ENCODE measurements at regions not wholly inside any gene's neighbourhood (a gene's known extent, or its start where the extent isn't known, plus 50 kb on each side); places are given as distances from the start of the nearest gene placed in this dataset.
"Not testable (repeated sequence)": the region's sequence is repeated elsewhere in the genome, so short reads cannot be mapped to it uniquely, and the experiment has no call there.

DNA sequence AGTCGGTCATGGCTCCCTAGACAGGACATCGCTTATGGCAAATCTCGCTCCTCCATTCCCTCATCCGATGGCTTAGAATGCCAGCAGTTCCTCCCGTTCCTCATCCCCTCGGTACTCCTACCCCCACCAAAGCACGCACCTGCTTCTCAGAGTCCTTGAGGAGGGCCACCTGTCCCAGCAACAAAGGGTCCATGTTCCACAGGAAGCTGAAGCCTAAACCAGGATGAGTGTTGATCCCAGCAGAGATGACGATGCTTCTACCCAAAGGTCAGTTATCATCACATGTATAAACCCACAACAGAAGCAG lies 111.2 kb downstream of the THBS2 start:
- DNase-seq: no peak

DNA sequence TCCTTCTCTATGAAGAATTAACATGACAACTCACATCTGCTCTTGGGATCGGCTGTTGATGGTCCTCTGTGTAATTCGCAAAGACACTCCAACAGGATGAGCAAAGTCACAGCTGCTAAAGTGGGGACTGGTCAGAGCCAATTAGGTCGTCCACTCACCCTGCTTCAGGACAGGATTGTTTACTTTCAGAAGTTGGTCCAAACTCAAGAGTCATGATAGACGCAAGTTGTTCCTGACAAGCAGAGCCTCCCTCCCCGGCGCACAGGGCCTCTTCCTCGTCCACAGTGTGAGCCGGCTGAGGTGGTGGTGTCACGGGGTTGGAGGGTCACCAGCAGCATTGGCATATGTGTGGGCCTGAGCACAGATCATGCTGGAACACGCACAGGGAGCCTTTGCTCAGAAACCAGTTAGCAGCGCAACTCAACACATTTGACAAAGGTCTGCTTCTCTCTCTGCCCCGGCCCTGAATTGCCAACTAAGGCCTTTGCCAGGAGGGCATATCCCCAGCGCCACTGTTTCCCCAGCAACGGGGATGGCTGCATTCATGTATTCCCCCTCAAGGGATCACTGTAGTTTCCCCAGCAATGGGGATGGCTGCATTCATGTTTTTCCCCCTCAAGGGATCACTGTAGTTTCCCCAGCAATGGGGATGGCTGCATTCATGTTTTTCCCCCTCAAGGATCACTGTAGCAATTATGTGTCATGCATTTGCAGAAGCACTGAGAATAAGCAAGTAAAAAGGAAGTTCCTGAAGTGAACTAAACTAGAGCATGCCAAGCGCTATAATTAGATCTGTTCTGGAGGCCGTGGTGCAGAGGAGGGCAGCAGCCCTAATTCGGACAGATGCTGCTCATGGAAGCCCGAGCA lies 111.7 kb downstream of the THBS2 start:
- no peak for DNase-seq

GRCh38 chr6:169140986-169141495 lies 112.6 kb downstream of the THBS2 start:
- DNase-seq: no peak

GRCh38 chr6:169139179-169139971 lies 114.3 kb downstream of the THBS2 start:
- DNase-seq: no peak

GRCh38 chr6:169132352-169132940 lies 121.2 kb downstream of the THBS2 start:
- DNase-seq: peak; percentile 23

DNA sequence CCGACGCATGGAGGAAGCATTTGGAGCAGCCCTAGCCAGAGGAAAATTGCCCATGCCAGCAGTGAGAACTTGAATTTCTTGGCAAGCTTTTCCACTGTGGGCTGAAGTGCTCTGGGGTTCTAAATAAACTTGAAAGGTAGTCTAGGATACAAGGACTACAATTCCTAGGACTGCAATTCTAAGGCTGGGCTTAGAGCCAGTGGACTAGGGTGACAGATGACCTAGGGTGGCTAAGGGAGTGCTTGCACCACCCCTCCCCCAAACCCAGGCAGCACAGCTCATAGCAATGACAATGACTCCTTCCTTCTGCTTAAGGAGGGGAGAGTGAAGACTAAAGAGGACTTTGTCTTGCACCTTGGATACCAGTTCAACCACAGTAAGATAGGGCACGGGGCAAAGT lies 122.3 kb downstream of the THBS2 start:
- DNase-seq: peak; percentile 4

DNA sequence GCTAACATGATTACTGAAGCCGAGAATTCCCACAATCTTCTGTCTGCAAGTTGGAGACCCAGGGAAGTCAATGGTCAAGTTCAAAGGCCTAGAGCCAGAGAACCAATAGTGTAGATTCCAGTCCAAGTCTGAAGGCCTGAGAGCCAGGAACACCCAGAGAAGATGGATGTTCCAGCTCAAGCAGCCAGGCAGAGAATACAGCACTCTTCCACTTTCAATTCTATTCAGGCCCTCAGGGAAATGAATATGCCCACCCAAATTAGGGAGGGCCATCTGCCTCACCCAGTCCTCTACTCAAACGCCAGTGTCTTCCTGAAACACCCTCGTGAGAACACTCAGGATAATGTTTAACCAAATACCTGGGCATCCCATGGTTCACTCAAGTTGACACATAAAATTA lies 123.5 kb downstream of the THBS2 start:
- DNase-seq: no peak

- DNase-seq: no peak
Observed at GRCh38 chr6:169121013-169121412, 132.6 kb downstream of the THBS2 start.

DNA sequence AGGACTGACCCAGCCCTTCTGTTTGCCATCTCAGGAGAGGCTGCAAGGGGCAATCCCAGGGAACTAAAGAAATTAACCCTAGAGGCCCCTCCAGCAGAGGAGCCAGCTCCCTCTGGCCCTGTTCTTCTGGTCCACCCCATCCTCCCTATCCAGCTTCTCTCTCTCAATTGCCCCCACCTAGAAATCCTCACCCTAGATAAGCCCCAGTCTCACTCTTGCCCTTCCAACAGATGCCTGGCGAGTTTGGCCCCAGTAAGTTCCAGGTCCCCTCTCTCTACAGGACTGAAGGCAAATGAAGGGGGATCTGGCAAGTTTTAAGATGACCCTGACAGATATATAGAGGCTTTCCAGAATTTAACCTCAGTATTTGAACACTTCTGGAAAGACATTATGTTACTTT lies 134.0 kb downstream of the THBS2 start:
- no peak for DNase-seq

- DNase-seq: no peak
Observed at GRCh38 chr6:169118346-169118830, 135.3 kb downstream of the THBS2 start.

DNA sequence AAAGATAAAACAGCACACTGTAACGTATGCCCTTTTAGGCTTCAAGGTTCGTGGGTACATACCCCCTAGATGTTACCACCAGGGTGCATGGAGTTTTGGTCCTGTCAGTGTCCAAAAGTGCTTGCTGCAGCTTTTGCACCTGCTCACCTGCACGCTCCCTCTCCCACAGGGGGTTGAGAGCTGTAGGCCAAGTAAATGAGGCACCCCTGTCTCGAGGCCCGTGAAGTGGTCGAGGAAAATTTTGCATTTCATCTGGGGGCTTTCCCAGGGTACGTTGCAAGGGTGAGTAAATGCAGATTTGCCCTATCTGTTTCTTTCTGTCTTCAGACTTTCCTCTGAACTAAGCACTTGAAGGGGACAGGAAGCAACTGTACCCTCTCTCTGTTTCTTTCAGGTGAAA lies 136.0 kb downstream of the THBS2 start:
- no peak for DNase-seq

DNA sequence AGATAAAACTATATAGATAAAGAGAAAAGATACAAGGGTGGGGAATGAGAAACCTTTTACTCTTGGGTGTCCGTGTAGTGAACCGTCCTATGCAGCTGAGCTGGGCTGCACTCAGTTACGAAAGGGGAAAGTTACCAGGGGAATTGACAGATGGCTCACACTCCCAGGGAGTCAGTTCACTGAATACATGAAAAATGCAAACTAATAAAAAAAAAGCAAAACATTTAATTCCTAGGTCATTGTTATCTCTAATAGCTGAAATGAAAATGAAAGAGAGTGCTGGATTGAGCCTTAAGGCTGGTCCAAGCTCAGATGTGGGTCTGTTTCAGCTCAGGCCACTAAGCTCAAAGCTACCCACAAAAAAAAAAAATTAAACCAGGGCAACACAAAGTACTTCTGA lies 138.0 kb downstream of the THBS2 start:
- no peak for DNase-seq

DNA sequence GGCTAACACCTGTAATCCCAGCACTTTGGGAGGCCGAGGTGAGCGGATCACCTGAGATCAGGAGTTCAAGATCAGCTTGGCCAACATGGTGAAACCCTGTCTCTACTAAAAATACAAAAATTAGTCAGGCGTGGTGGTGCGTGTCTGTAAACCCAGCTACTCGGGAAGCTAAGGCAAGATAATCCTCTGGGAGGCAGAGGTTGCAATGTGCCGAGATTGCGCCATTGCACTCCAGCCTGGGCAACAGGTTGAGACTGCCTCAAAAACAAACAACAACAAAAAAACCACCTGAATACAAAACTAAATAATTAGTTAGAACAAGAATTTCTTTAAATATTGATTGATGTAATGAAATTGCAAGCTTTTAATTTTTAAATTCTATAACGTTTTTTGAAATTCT lies 139.0 kb downstream of the THBS2 start:
- DNase-seq: not testable (repeated sequence)

DNA sequence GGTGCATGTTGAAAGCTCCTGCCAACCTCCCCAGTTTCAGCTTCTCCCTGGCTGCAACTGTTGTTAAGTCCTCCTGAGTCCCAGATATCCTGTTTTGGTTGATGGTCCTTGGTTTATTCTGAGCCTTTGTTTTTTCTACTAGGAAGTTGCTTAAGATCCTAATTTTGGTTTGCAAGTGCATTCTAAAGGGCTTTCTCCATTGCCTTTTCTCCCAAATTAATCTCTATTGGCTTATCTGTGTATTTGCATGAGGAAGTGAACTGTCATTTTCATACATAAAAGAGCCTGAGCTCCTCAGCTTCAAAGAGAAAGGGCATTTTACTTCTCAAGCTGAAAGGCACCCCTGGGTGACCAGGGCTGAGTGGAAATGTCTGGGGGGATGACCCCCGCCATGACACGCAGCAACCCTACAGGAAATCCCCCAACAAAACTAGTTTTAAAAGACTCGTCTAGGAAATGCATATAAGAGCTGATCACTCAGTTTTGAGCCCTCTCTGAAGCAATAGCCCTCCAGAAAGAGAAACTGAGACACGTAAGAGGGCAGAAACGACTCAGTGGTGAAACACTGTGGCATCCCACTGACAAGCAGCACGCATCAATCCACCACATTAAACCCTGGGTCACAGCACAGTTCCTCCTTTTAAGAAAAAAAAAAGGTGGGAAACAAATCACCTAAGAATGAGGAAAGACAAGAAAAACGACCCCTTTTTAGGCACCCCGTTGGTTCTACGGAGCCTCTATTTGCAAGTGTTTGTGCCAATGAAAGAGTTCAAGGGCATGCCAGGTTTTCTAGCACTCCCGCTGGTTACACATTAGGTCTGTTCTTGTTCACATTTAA lies 140.9 kb downstream of the THBS2 start:
- no peak for DNase-seq

DNA sequence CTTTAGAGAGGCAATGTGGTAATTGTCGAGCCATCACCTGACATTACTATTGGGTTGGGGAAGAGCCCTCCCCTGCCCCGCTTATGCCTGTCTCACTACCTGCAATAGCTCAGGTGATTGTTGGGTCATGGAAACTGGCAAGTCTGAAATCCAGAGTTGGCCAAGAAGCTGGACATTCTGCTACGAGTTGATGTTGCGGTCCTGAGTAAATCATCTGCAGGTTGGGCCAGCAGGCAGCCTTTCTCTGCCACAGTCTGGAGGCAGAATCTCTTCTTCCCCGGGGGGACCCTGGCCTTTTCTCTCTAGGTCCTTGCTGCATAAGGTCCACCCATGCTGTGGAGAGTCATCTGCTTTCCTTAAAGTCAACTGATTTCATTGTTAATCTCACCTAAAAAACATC lies 142.4 kb downstream of the THBS2 start:
- no peak for DNase-seq

DNA sequence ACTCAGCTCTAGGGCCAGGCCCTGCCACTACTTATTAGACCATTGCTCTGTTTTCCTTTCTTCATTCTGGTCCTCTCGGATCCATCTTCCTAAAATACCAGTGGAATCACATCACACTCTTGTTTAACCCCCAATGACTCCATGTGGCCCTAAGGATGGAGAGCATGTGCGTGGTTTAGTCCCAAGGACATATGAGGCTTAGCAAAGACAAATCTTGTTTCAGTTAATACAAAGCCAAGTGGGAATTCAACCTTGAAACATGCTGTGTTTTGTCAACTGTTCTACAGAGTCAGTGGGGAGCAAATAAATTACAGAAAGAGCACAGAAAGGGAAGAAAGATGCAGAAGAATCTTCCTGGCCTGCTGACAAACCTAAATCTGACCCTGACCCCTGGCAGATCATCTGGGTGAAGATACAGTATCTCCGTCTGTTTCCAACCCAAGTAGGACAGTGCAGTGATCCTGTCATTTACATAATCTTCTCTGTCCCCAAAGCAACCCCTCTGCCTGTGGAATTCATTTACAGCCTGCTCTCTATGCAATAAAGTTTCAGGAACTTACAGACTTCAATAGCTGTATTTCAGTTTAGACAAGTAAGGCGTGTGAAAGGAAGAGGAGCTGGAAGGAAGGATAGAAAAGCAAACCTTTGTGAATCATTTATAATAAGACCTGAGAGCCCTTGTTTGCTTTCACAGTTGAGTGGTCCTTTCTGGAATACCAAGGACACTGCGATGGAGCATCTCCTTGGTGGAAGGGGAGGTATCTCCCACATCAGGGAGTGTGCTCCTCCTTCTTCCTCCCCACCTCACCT lies 144.0 kb downstream of the THBS2 start:
- no peak for DNase-seq

- DNase-seq: no peak
Observed at GRCh38 chr6:169108753-169109152, 144.9 kb downstream of the THBS2 start.

DNA sequence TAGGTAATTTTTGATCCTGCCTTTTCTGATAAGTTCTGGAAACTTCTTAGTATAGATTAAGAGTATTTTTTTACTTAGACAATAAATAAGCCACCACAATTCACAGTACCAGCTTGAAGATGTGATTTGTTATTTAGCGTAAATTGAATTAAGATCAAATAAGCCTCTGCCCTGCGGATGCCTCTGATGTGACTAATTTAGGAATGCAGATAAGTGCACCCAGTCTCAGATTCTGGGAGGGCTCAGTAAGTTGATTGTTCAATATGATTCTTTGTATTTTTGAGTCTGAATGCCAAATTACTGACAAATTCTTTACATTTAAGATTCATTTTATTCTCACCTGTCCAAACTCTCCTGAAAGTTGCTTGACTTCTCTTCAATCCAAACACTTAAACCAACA lies 147.5 kb downstream of the THBS2 start:
- DNase-seq: peak; percentile 68

DNA sequence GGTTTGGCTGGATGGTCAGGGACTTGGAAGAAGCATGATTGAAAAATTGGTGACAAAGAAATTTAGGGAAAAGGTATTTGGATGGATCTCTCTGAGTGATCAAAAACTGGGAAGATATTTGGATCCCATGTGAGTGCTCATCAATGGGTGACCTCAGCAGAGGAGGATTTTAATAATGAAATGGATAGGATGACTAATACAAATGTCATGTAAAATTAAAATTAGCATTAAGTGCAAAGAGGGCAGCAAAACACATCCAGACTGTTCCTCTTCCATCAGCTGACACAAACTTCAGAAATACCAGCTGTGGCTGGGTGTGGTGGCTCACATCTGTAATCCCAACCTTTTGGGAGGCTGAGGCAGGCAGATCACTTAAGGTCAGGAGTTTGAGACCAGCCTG lies 151.7 kb downstream of the THBS2 start:
- no peak for DNase-seq

DNA sequence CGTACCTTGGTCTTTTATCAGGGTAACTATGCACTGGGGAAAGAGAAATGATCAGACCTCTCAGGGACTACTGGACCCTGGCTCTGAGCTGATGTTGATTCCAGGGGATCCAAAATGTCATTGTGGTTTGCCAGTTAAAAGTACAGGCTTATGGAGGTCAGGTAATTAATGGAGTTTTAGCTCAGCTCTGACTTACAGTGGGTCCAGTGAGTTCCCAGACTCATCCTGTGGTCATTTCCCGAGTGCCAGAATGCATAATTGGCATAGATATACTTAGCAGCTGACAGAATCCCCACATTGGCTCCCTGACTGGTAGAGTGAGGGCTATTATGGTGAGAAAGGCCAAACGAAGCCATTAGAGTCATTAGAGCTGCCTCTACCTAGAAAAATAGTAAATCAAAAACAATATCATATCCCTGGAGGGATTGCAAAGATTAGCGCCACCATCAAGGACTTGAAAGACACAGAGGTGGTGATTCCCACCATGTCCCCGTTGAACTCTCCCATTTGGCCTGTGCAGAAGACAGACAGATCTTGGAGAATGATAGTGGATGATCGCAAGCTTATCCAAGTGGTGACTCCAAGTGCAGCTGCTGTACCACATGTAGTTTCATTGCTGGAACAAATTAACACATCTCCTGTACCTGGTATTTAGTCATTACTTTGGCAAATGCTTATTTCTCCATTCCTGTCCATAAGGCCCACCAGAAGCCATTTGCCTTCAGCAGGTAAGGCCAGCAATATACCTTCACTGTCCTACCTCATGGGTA lies 152.4 kb downstream of the THBS2 start:
- no peak for DNase-seq
